ENCODE measurements at regions not wholly inside any gene's neighbourhood (a gene's known extent, or its start where the extent isn't known, plus 50 kb on each side); places are given as distances from the start of the nearest gene placed in this dataset.
A peak's percentile ranks its signal among the peaks of the same experiment; 100 is the strongest.

- WGBS, 3 donors = 48 to 56% (median 53%) methylated on average over 25 to 27 of the region's 31 CpGs
- no peak for ATAC-seq
These were observed 72.3 kb upstream of the ACTRT2 start for GRCh38 chr1:2948751-2949680.

GRCh38 chr1:2949966-2950925, 71.0 kb upstream of the ACTRT2 start:
- intact Hi-C loops (cut with DNase I) = no loop called here
- no peak for TF ChIP-seq CTCF (IDR thresholded peaks at IDR 0.05)
- DNase-seq (peak in 1 of 2 donors; percentile 30), ATAC-seq (no peak)
- Histone ChIP-seq H3K27ac (no peak overlapping the region), H3K4me3 (no peak overlapping the region), H3K27me3 (ENCODE audit: insufficient read depth in 3 of 3, low read length in 2 of 3) (peaks cover 0 to 55% (median 20%) of the 10 kb centered on the region in 3 donors), H3K9me3 (peaks cover 10% of the 10 kb centered on the region), H3K36me3 (ENCODE audit: insufficient read depth in 1 of 2, low read depth in 1 of 2) (no peaks in the 10 kb centered on the region), H3K4me1 (no peaks in the 10 kb centered on the region)
- 43 to 65% (median 52%) methylated on average over 19 to 29 of the region's 29 CpGs for WGBS, 3 donors

More at GRCh38 chr1:2948751-2949680, 72.3 kb upstream of the ACTRT2 start:
- no peak overlapping the region for H3K27ac ChIP-seq
- H3K27me3 ChIP-seq (ENCODE audit: insufficient read depth in 3 of 3, low read length in 2 of 3) = peaks cover 0 to 55% (median 21%) of the 10 kb centered on the region in 3 donors
- no peaks in the 10 kb centered on the region for H3K4me1 ChIP-seq
- H3K36me3 ChIP-seq (ENCODE audit: insufficient read depth in 1 of 2, low read depth in 1 of 2) = no peaks in the 10 kb centered on the region
- TF ChIP-seq CTCF (IDR thresholded peaks at IDR 0.05) = no peak
- intact Hi-C loops (cut with DNase I) = no loop called here
- DNase-seq = peak in 1 of 2 donors; percentile 18
- no peak overlapping the region for H3K4me3 ChIP-seq
- H3K9me3 ChIP-seq = peaks cover 10% of the 10 kb centered on the region

- intact Hi-C loops (cut with DNase I) = no loop called here
- WGBS, 3 donors = 61 to 72% (median 70%) methylated on average over 5 of the region's 5 CpGs
- Histone ChIP-seq H3K27me3 (ENCODE audit: insufficient read depth in 3 of 3, low read length in 2 of 3) (peaks cover 0 to 52% (median 20%) of the 10 kb centered on the region in 3 donors), H3K4me1 (no peaks in the 10 kb centered on the region), H3K27ac (no peak overlapping the region), H3K9me3 (peaks cover 10% of the 10 kb centered on the region), H3K36me3 (ENCODE audit: insufficient read depth in 1 of 2, low read depth in 1 of 2) (no peaks in the 10 kb centered on the region), H3K4me3 (no peak overlapping the region)
- no peak for TF ChIP-seq CTCF (IDR thresholded peaks at IDR 0.05)
- DNase-seq = peak in 1 of 2 donors; percentile 12
- ATAC-seq = no peak
These were observed 70.4 kb upstream of the ACTRT2 start for GRCh38 chr1:2950926-2951305.

GRCh38 chr1:2951856-2952255, 69.4 kb upstream of the ACTRT2 start:
- Histone ChIP-seq H3K4me3 (no peak overlapping the region), H3K27me3 (ENCODE audit: insufficient read depth in 3 of 3, low read length in 2 of 3) (peaks cover 0 to 42% (median 20%) of the 10 kb centered on the region in 3 donors), H3K4me1 (no peaks in the 10 kb centered on the region), H3K36me3 (ENCODE audit: insufficient read depth in 1 of 2, low read depth in 1 of 2) (no peaks in the 10 kb centered on the region), H3K27ac (no peak overlapping the region), H3K9me3 (peaks cover 15% of the 10 kb centered on the region)
- no peak for TF ChIP-seq CTCF (IDR thresholded peaks at IDR 0.05)
- intact Hi-C loops (cut with DNase I) = no loop called here
- 39 to 45% (median 40%) methylated on average over 14 of the region's 14 CpGs for WGBS, 3 donors
- DNase-seq (peak in 1 of 2 donors; percentile 30), ATAC-seq (no peak)
